ENCODE measurements at regions not wholly inside any gene's neighbourhood (a gene's known extent, or its start where the extent isn't known, plus 50 kb on each side); places are given as distances from the start of the nearest gene placed in this dataset.

DNA sequence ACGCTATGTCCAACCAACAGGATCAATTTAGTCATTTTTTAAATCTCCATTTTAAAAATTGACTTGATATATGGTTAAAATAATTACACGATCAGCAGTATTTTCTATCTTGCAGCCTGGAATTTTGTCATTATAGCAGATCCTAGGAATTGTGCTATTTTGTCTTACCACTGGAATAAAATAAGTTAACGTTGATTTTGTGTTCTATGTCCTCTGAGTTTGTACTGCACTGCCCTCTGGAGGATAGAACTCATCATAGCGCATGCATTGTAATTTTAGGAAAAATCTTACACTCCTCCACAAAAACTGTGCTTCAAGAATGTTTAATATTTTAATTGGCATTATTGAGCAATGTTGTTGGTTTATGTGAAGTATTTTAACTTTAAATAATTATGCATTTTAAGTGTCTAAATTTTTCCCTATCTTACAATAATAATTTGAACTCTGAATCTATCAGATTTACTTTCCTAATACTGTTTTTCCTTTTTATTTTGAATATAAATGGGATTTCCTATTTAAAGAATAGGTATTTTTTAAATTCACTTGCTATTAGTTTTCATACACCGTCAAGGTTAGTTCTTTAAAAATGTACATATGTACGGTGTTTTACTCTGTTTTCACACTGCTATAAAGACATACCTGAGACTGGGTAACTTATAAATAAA, 220.1 kb downstream of the PPP1R3A start:
- intact Hi-C loops (cut with DNase I): no loop called here
- Histone ChIP-seq H3K4me1 (replicated peaks in 1 of 2) (no peaks in the 10 kb centered on the region), H3K9me3 (replicated peaks in 1 of 3) (no peaks in the 10 kb centered on the region), H3K27ac (no peak overlapping the region), H3K27me3 (no peaks in the 10 kb centered on the region), H3K4me3 (no peak overlapping the region), H3K36me3 (replicated peaks in 1 of 2) (no peaks in the 10 kb centered on the region)
- DNase-seq: peak in 3 of 7 donors; percentile 7 to 35 (median 16)
- 32 to 37% (median 35%) methylated on average over 6 of the region's 6 CpGs for WGBS, 4 donors
- TF ChIP-seq POLR2A (IDR thresholded peaks at IDR 0.05): no peak
- TF ChIP-seq, protein P1, sequence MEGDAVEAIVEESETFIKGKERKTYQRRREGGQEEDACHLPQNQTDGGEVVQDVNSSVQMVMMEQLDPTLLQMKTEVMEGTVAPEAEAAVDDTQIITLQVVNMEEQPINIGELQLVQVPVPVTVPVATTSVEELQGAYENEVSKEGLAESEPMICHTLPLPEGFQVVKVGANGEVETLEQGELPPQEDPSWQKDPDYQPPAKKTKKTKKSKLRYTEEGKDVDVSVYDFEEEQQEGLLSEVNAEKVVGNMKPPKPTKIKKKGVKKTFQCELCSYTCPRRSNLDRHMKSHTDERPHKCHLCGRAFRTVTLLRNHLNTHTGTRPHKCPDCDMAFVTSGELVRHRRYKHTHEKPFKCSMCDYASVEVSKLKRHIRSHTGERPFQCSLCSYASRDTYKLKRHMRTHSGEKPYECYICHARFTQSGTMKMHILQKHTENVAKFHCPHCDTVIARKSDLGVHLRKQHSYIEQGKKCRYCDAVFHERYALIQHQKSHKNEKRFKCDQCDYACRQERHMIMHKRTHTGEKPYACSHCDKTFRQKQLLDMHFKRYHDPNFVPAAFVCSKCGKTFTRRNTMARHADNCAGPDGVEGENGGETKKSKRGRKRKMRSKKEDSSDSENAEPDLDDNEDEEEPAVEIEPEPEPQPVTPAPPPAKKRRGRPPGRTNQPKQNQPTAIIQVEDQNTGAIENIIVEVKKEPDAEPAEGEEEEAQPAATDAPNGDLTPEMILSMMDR (IDR thresholded peaks at IDR 0.05): peak; percentile 34 to 66 (median 50)

DNA sequence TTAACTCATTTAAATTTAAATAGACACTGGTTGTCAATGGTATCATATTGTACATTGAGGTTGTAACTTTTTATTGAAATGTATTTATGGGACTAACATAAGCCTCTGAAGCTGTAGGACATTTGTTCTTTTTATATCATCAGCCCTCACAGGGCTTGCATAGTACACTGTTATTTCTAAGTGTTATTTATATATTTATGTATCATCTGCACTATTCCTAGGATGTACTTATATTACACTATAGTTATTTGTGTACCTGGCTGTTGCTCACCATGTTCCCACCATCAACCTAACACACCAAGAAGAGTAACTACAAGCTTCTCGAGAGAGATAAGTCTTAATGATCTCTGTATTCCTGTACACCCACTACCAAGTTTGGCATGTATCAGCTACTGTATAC, 224.7 kb downstream of the PPP1R3A start:
- H3K27ac ChIP-seq: no peak overlapping the region
- no peak for TF ChIP-seq POLR2A (IDR thresholded peaks at IDR 0.05)
- TF ChIP-seq, protein P1 (IDR thresholded peaks at IDR 0.05): no peak
- no peaks in the 10 kb centered on the region for H3K27me3 ChIP-seq
- WGBS, 4 donors: 76 to 93% (median 88%) methylated on average over 1 of the region's 1 CpG
- intact Hi-C loops (cut with DNase I): no loop called here
- H3K9me3 ChIP-seq (replicated peaks in 1 of 3): no peaks in the 10 kb centered on the region
- no peaks in the 10 kb centered on the region for H3K4me1 ChIP-seq (replicated peaks in 1 of 2)
- H3K4me3 ChIP-seq: no peak overlapping the region
- DNase-seq: no peak
- no peaks in the 10 kb centered on the region for H3K36me3 ChIP-seq (replicated peaks in 1 of 2)

DNA sequence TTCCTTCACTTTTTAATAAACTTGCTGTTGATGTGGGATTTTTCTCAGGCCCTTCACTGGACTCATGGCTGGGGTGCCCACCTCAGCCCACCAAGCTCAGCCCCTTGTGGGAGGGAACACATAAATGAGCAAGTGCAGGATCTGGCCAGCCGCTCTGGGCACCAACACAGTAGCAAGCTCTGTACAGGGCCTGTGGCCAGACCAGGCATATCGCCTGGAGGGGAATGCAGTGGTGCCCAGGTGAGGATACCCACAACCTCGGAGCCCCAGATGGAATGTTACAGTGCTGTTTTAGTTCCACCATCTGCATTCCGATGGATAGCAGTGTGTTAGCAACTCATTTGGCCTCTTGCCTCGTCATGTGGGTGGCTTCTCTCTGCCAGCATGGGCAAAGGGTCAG, 234.6 kb downstream of the PPP1R3A start:
- H3K27ac ChIP-seq: no peak overlapping the region
- no peaks in the 10 kb centered on the region for H3K36me3 ChIP-seq (replicated peaks in 1 of 2)
- H3K9me3 ChIP-seq (replicated peaks in 1 of 3): no peaks in the 10 kb centered on the region
- no peak for DNase-seq
- intact Hi-C loops (cut with DNase I): no loop called here
- H3K4me1 ChIP-seq (replicated peaks in 1 of 2): no peaks in the 10 kb centered on the region
- TF ChIP-seq POLR2A (IDR thresholded peaks at IDR 0.05): no peak
- TF ChIP-seq, protein P1 (IDR thresholded peaks at IDR 0.05): no peak
- H3K27me3 ChIP-seq: no peaks in the 10 kb centered on the region
- 63 to 86% (median 83%) methylated on average over 1 to 5 of the region's 5 CpGs for WGBS, 4 donors
- no peak overlapping the region for H3K4me3 ChIP-seq

DNA sequence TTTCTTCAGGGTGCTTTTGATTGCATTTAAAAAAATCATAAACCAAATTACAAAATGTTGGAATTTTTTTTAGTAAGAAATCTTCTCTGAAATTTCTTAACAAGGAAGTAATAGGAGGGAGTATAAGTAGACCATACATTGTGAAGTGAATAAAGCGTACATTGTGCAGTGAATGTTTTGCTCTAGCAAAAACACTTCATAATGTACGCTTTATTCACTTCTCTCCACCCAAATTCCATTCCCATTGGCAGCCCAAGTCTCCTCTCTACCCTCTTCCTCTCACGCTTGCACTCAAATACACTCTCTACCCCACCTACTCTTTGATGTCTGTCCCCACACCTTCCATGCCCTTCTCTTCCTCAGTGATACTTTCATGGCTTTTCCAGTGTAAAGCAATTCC, 241.0 kb downstream of the PPP1R3A start:
- intact Hi-C loops (cut with DNase I): no loop called here
- H3K4me1 ChIP-seq (replicated peaks in 1 of 2): no peaks in the 10 kb centered on the region
- DNase-seq: no peak
- TF ChIP-seq, protein P1 (IDR thresholded peaks at IDR 0.05): no peak
- no peak for TF ChIP-seq POLR2A (IDR thresholded peaks at IDR 0.05)
- no peaks in the 10 kb centered on the region for H3K36me3 ChIP-seq (replicated peaks in 1 of 2)
- no peak overlapping the region for H3K4me3 ChIP-seq
- 80 to 85% (median 83%) methylated on average over 3 of the region's 3 CpGs for WGBS, 4 donors
- no peak overlapping the region for H3K27ac ChIP-seq
- no peaks in the 10 kb centered on the region for H3K9me3 ChIP-seq (replicated peaks in 1 of 3)
- no peaks in the 10 kb centered on the region for H3K27me3 ChIP-seq
